Caco-2 (cell line): ENCODE measurements at regions not wholly inside any gene's neighbourhood (a gene's known extent, or its start where the extent isn't known, plus 50 kb on each side); places are given as distances from the start of the nearest gene placed in this dataset.

Experiments
- BruUV-seq: library from RNA; stranded (reverse); fragments of 400-500 nt; replicated peaks from 2 replicates; lab custom pipeline; 2021; lab: Mats Ljungman, UMichigan
- CTCF ChIA-PET: fragments of 300-600 bp; sonication (Branson Sonifier 250); formaldehyde crosslinking; loops from one replicate; lab custom pipeline; 2022; ENCODE audit warnings: antibody characterized with exemption; lab: Charles Lee
- POLR2A ChIA-PET: fragments of 300-600 bp; sonication (Branson Sonifier 250); formaldehyde crosslinking; loops from one replicate; lab custom pipeline; 2022; ENCODE audit warnings: antibody characterized with exemption; lab: Charles Lee
- DNase-seq, 2 experiments: peaks; one replicate each; pipeline versions ENCODE4 v3.0.0 to v3.0.0-alpha.2; 2020 to 2022
- H3K27me3 ChIP-seq: replicated peaks from 2 replicates; pipeline ENCODE4 v1.6.0; 2011; ENCODE audit warnings: low read length; ENCODE audit not compliant: control insufficient read depth, insufficient read depth
- H3K36me3 ChIP-seq: 2 replicates; pipeline ENCODE4 v1.5.1; 2011; ENCODE audit warnings: low read length; ENCODE audit not compliant: control insufficient read depth, insufficient read depth
- H3K4me1 ChIP-seq: fragments of 250-450 bp; sonication (Bioruptor Pico); 2 replicates; pipeline ENCODE4 v1.5.1; 2020; ENCODE audit warnings: mild to moderate bottlenecking
- H3K4me3 ChIP-seq: 2 replicates; pipeline ENCODE4 v1.5.1; 2011; ENCODE audit warnings: low read depth, mild to moderate bottlenecking, control low read depth, low read length
- H3K9me3 ChIP-seq: fragments of 250-450 bp; sonication (Bioruptor Pico); 2 replicates; pipeline ENCODE4 v1.5.1; 2020; ENCODE audit warnings: mild to moderate bottlenecking, moderate library complexity
- H3K27ac Mint-ChIP-seq: one replicate; pipeline ENCODE4 v1.8.0; 2022; ENCODE audit warnings: mixed read lengths; ENCODE audit not compliant: unreplicated experiment
- H3K27me3 Mint-ChIP-seq: one replicate; pipeline ENCODE4 v1.8.0; 2022; ENCODE audit warnings: mixed read lengths; ENCODE audit not compliant: insufficient read depth, unreplicated experiment
- H3K36me3 Mint-ChIP-seq: one replicate; pipeline ENCODE4 v1.8.0; 2022; ENCODE audit warnings: mild to moderate bottlenecking, mixed read lengths; ENCODE audit not compliant: insufficient read depth, unreplicated experiment
- H3K4me1 Mint-ChIP-seq: one replicate; pipeline ENCODE4 v1.8.0; 2022; ENCODE audit warnings: low read depth, mixed read lengths; ENCODE audit not compliant: unreplicated experiment
- H3K4me3 Mint-ChIP-seq: one replicate; pipeline ENCODE4 v1.8.0; 2022; ENCODE audit warnings: mild to moderate bottlenecking, moderate library complexity, mixed read lengths; ENCODE audit not compliant: unreplicated experiment
- H3K9me3 Mint-ChIP-seq: one replicate; pipeline ENCODE4 v1.8.0; 2022; ENCODE audit warnings: mixed read lengths; ENCODE audit not compliant: unreplicated experiment
- intact Hi-C: fragments of 100-400 bp; cut with micrococcal nuclease; formaldehyde crosslinking; loops from one replicate; pipeline ENCODE4 v1.10.0; 2022; ENCODE audit not compliant: unreplicated experiment
- TF ChIP-seq, protein P1 (sequence below), 2 experiments: fragments of 200-600 bp in 1 of 2; IDR thresholded peaks; 1 replicate in 1 of 2; 2 replicates in 1 of 2; pipeline versions ENCODE4 v1.5.1 to v1.8.0; 2011 to 2022; ENCODE audit warnings: antibody characterized with exemption in 1 of 2, control low read depth in 1 of 2, inconsistent platforms in 1 of 2, low read depth in 1 of 2, low read length in 1 of 2, mild to moderate bottlenecking in 1 of 2, moderate library complexity in 1 of 2; ENCODE audit not compliant: insufficient read depth in 1 of 2, severe bottlenecking in 1 of 2, unreplicated experiment in 1 of 2

DNA sequence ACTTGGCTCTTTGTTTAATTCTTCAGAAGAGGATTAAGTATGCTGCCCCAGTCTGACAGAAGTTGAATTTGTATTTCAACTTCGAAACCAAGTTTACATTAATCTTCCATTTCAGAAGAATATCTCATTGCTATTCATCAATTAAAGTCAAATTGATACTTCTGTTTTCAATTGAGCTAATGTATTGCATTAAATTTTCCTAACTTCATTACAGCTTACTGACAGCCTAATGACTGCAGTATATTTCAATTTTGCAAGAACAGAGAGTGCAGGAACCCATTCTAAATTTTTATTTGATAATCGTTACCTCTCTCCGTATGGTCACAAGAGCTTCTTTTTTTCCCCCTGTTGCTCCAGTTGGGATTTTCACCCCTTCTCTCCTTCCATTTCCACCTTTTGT lies 218.0 kb downstream of the CALCRL start:
- no peak overlapping the region for H3K4me3 ChIP-seq
- H3K27me3 ChIP-seq, result no peaks in the 10 kb centered on the region
- Mint-ChIP-seq H3K27me3 (peaks cover 2% of the 10 kb centered on the region), H3K36me3 (no peaks in the 10 kb centered on the region), H3K4me1 (no peaks in the 10 kb centered on the region), H3K27ac (no peak overlapping the region), H3K4me3 (no peak overlapping the region), H3K9me3 (no peaks in the 10 kb centered on the region)
- CTCF ChIA-PET, result no interaction called here
- H3K36me3 ChIP-seq, result no peaks in the 10 kb centered on the region
- no peak for DNase-seq
- TF ChIP-seq, protein P1, sequence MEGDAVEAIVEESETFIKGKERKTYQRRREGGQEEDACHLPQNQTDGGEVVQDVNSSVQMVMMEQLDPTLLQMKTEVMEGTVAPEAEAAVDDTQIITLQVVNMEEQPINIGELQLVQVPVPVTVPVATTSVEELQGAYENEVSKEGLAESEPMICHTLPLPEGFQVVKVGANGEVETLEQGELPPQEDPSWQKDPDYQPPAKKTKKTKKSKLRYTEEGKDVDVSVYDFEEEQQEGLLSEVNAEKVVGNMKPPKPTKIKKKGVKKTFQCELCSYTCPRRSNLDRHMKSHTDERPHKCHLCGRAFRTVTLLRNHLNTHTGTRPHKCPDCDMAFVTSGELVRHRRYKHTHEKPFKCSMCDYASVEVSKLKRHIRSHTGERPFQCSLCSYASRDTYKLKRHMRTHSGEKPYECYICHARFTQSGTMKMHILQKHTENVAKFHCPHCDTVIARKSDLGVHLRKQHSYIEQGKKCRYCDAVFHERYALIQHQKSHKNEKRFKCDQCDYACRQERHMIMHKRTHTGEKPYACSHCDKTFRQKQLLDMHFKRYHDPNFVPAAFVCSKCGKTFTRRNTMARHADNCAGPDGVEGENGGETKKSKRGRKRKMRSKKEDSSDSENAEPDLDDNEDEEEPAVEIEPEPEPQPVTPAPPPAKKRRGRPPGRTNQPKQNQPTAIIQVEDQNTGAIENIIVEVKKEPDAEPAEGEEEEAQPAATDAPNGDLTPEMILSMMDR (IDR thresholded peaks at IDR 0.05; ENCODE audit: insufficient read depth in 1 of 2, low read depth in 1 of 2, low read length in 1 of 2, severe bottlenecking in 1 of 2, unreplicated experiment in 1 of 2), result no peak
- intact Hi-C loops, result no loop called here
- H3K4me1 ChIP-seq, result no peaks in the 10 kb centered on the region
- no peaks in the 10 kb centered on the region for H3K9me3 ChIP-seq
- POLR2A ChIA-PET, result no interaction called here
- BruUV-seq, result no TSS peak

DNA sequence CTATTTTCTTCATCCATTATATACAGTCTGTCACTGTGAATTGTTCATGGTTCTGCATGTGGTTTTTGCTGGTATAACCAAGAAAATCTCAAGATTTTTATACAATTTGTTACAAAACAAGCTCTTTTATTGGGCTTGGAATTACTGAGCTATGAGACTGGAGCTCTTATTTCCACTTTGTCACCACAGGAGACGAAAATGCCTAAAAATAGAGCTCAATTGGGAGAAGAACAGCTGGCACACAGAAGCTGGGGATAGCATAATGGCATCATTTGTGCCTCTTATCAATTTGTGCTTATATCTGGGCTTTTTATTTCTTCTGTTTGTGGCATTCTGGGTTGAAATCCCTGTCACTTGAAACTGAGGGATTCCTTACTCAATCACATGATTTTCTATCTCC lies 219.1 kb downstream of the CALCRL start:
- ChIA-PET CTCF (no interaction called here), POLR2A (no interaction called here)
- DNase-seq, result no peak
- Histone ChIP-seq H3K27me3 (no peaks in the 10 kb centered on the region), H3K4me1 (no peaks in the 10 kb centered on the region), H3K9me3 (no peaks in the 10 kb centered on the region), H3K4me3 (no peak overlapping the region), H3K36me3 (no peaks in the 10 kb centered on the region)
- Mint-ChIP-seq H3K27ac (no peak overlapping the region), H3K36me3 (no peaks in the 10 kb centered on the region), H3K9me3 (no peaks in the 10 kb centered on the region), H3K4me1 (no peaks in the 10 kb centered on the region), H3K27me3 (peaks cover 2% of the 10 kb centered on the region), H3K4me3 (no peak overlapping the region)
- intact Hi-C loops, result no loop called here
- no TSS peak for BruUV-seq
- TF ChIP-seq, protein P1 (IDR thresholded peaks at IDR 0.05; ENCODE audit: insufficient read depth in 1 of 2, low read depth in 1 of 2, low read length in 1 of 2, severe bottlenecking in 1 of 2, unreplicated experiment in 1 of 2), result no peak

DNA sequence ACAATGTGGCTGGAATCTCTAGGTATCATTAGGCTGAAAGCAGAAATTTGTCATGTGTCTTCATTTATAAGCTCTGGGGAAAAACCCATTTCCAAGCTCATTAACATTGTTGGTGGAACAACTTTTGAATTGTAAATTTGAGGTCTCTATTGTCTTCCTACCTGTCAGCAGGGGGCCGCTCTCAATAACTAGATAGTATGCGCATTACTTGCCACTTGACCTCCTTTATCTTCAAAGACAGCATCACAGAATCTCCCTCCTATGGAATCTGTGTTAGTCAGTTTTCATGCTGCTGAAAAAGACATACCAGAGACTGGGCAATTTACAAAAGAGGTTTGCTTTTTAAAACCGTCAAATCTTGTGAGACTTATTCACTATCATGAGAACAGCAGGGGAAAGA lies 223.1 kb downstream of the CALCRL start:
- intact Hi-C loops, result no loop called here
- ChIA-PET POLR2A (no interaction called here), CTCF (no interaction called here)
- TF ChIP-seq, protein P1 (IDR thresholded peaks at IDR 0.05; ENCODE audit: insufficient read depth in 1 of 2, low read depth in 1 of 2, low read length in 1 of 2, severe bottlenecking in 1 of 2, unreplicated experiment in 1 of 2), result no peak
- Mint-ChIP-seq H3K4me1 (no peaks in the 10 kb centered on the region), H3K9me3 (no peaks in the 10 kb centered on the region), H3K27ac (no peak overlapping the region), H3K27me3 (peaks cover 2% of the 10 kb centered on the region), H3K4me3 (no peak overlapping the region), H3K36me3 (no peaks in the 10 kb centered on the region)
- no TSS peak for BruUV-seq
- H3K27me3 ChIP-seq, result no peaks in the 10 kb centered on the region
- H3K4me3 ChIP-seq, result no peak overlapping the region
- H3K36me3 ChIP-seq, result no peaks in the 10 kb centered on the region
- peaks cover 3% of the 10 kb centered on the region; the same call in 1 of the 2 replicates for H3K4me1 ChIP-seq
- no peak for DNase-seq
- no peaks in the 10 kb centered on the region for H3K9me3 ChIP-seq
